HG02678 (cell line): ENCODE measurements at regions not wholly inside any gene's neighbourhood (a gene's known extent, or its start where the extent isn't known, plus 50 kb on each side); places are given as distances from the start of the nearest gene placed in this dataset.

Source experiments
- ATAC-seq: cut with Tn5 transposase; IDR thresholded peaks from one replicate; pipeline ENCODE4 v1.9.1; 2021; ENCODE audit warnings: mild to moderate bottlenecking, moderate library complexity; ENCODE audit not compliant: unreplicated experiment

DNA sequence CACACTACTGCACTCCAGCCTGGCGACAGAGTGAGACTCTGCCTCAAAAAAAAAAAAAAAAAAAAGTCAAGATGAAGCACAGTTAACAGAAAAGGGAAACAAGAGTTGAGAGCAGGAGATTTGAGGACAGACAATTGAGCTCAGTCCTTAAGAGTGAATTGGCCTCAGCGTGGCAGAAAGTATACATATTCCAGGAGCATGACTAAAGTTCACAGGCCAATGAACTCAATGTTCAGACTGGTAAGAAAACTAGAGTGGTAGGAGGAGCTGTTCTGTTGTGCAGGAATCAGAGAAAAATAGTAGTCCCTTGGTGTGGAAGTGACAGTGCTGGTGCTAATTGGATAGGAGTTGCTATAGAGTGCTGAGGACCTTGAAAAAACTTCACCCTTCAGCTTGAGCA is 60.0 kb downstream of the NRN1 start:
- no peak for ATAC-seq

DNA sequence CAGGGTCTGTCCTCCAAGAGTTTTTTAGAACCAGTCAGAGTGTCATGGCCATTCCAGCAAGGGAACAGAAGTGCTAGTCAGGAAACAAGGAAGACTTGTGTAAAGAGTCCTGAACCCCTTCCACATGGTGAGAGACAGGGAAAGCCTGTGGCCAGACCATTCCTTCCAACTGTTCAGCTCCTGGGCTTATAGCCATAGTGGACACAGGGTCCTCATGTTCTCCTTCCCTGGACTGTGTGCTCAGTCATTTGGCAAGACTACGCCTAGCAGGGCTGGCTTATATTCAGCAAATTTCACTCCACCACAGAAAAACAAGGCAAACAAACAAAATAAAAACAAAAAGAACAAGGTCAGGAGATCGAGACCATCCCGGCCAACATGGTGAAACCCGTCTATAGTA is 60.5 kb downstream of the NRN1 start:
- ATAC-seq, result no peak

DNA sequence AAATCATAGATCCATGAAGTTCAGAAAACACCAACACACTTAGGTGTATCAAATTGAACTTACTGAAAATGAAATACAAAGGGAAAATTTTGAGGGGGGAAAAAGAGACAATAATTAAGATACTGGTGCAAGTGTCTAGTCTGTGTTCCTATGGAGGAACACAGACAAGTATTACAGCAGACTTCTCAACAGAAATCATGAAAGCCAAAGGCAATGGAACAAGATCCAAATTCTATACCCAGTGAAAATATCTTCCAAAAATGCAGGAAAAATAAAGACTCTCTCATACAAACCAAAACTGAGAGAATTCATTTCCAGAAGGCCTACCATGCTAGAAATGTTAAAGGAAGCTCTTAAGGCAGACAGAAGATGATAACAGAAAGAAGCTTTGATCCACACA is 63.1 kb downstream of the NRN1 start:
- ATAC-seq, result no peak

DNA sequence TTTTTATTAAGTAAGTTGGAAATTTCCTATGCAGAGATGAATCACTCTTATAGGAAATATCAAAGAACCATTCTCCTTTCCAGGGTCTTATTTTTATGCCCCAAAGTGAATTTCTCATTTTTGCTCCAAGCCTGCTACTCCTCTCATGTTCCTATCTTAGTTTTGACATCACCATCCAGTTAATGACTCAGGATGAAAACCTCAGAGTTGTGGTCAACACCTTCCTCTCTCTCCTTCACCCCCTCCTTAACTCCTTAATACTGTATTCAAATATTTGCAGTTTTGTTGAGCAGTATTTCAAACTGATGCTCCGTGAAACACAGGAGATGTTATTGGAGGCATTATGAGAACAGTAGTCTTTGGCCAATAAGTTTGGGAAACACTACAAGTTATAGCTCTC is 64.1 kb downstream of the NRN1 start:
- no peak for ATAC-seq

- ATAC-seq, result no peak
Observed at GRCh38 chr6:5941188-5941587, 65.5 kb downstream of the NRN1 start.

GRCh38 chr6:5938934-5939333 is 67.8 kb downstream of the NRN1 start:
- ATAC-seq, result no peak

- ATAC-seq, result no peak
Observed at GRCh38 chr6:5937936-5938706, 68.6 kb downstream of the NRN1 start.

- ATAC-seq, result no peak
Observed at GRCh38 chr6:5937169-5937909, 69.4 kb downstream of the NRN1 start.

DNA sequence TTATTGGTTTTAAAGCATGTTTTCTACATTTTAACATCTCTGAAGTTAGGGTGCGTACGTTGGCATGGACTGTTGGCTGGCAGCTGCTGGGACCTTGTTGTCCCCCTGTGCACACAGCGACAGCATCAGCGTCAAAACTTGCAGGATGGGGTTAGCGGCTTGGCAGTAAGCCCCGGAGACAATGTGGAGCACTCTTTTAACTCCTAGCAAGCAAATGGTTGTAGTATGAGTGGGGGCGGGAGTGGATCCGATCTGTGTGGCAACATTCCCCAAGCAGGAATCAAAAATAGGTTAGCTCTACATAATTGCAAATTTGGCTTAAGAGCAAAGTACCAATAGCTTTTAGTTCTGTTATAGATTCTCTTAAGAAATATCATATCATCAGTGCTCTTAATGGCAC is 70.1 kb downstream of the NRN1 start:
- ATAC-seq, result no peak

GRCh38 chr6:5936140-5936539 is 70.6 kb downstream of the NRN1 start:
- ATAC-seq, result no peak

DNA sequence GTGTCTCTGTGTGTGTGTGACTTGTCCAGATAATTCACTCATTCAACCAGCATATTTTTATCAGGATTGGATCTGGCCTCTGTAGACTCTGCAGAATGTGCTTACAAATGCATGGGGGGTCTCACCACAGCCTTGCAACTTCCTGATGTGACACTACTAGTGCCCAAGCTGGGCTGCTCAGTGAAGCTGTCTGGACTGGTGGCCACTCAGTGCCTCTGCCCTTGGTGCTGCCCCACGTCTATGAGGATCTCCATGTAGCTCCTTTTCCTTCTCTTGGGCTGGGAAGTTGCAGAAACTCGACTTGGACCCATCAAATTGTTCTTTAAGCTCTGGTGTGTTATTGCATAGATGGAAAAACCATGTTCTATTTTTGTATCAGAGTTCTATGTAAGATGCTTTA is 75.8 kb downstream of the NRN1 start:
- no peak for ATAC-seq

DNA sequence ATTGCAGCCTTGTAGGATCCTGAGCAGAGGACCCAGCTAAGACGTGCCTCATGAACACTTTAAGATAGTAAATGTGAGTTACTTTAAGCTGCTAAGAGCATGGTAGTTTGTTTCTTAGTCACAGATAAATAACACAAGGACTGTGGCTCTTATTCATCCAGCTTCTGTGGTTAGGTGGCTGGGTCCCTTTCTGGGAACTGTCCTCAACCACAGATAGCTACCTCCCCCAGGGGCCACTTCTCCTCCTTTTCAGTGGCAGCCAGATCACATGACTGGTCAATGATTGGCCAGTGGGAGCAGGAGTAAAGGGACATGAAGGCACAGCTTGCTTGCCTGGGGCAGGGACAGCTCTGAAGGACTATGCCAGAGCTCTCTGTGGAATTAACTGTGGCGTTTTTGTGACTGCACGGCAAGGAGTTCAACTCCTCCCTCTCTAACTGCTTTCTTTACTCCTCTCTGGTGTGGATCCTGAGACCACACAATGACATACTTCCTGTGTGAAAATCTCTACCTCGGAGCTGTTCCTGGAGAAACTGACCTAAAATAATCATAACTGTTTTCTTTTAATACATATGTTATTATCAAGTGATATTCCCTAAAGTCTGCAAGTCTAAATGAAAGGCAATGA is 76.5 kb downstream of the NRN1 start:
- no peak for ATAC-seq

DNA sequence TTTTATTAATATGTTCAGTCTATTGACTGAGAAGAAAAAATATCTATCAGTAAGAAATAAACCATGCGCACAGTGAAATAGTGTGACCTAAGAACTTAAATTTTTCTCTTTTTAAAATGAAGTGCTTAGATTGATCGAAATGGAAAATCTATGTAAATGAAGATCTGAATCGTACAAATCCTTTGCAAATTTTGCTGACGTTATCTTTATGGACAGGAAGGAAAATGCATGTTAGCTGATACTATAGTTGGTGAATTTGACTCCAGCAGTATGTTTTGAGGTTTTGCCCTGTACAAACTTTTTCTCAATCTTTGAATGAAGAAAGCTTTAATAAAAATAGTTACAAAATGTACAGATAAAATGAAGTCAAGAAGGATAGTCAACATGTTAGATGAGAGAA is 82.9 kb downstream of the NRN1 start:
- ATAC-seq, result no peak

DNA sequence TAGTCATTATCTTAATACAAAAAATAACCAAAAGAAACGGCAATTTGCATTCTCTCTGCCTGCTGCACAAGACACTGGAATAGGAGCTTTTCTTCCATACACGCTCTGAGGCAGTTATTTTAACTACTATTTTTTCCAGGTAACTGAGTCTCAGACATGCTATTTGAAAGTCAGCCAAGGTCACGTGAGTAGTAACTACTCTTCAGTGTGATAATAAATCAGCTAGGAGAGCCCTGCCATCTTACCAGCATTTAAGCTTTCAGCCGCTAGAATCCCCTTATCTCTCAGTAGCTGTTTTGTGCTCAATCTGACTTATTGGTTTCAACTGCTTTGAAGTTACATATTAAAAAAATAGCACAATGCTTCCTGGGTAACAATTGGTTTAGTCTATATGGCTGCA is 84.5 kb downstream of the NRN1 start:
- ATAC-seq, result no peak

GRCh38 chr6:5909721-5910120 is 97.0 kb downstream of the NRN1 start:
- no peak for ATAC-seq

DNA sequence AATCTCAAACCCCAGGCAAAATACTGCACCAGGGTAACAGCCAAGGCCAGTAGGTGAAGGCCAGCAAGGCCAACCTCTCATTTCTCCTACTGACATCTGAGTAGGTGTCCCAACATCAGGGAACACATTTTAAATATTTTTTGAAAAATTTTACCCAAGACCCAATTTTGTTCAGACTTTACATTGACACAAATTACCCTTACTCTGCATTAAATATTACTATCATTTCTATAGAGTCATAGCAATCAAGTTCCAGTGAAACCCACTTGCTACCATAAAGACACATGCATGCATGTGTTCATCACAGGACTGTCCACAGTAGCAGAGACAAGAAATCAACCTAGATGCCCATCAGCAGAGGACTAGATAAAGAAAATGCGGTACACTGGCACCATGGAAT is 99.9 kb downstream of the NRN1 start:
- no peak for ATAC-seq

DNA sequence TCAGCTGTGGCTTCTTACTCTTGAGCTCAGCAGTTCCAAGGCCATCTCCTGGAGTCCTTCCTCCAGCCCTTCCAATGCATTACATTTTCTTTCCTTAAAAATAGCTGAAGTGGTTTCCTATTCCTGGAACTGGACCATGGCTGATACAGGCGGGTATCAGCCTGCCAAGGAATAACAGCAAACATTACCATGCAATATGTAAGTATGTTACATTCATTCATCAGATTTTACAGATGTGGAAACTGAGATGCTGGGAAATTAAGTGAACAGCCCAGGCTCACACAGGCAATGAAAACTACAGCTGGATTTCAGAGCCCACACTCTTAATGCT is 100.4 kb downstream of the NRN1 start:
- no peak for ATAC-seq

DNA sequence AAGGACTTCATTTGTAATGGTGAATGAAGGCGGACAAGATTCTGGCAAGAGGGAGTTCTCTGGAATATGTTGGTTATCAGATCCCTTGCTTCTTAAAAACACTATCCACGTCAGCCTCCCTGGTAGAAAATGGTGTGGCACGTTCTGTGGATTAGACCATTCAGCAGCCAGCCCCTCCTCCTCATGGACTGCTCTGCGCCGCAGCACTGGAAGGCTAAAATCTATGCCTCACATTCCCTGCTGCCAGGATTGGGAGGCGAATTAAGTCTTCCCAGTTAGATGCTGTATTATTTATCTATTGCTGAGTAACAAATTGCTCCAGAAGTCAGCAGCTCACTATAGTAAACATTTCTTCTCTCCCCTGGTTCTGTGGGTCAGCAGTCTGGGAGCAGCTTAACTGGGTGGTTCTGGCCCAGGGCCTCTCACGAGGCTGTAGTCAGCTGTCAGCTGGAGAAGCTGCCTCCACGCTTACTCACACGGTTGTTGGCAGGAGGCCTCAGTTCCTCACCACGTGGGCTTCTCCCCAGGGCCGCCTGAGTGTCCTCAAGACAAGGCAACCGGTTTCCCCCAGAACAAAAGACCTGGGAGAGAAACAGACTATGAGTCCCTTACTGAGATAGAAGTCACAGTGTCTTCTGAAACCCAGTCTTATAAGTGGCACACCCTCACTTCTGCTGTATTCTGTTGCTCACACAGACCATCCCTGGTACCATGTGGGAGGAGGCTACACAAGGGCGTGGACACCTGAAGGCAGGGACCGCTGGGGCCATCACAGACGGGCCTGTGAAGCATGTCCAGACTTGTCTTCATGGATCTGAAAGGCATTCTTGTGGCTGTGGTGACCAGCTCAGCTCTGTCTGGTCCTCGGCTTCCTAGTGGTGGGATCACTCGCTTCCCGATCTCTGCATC is 101.0 kb downstream of the NRN1 start:
- no peak for ATAC-seq

- no peak for ATAC-seq
Observed at GRCh38 chr6:5904532-5904931, 102.2 kb downstream of the NRN1 start.

- ATAC-seq, result no peak
Observed at GRCh38 chr6:5899216-5900045, 107.3 kb downstream of the NRN1 start.
